SK-N-SH treated with all-trans-retinoic acid at 6 μM for 48 hours (cell line): ENCODE measurements at regions not wholly inside any gene's neighbourhood (a gene's known extent, or its start where the extent isn't known, plus 50 kb on each side); places are given as distances from the start of the nearest gene placed in this dataset.

Experiments
- ATAC-seq: fragments of 200-7000 bp; cut with Tn5 transposase; 3 replicates; pipeline ENCODE4 v1.9.1; 2020; ENCODE audit warnings: mild to moderate bottlenecking, moderate library complexity
- ARNTL ChIP-seq: fragments of 450-650 bp; formaldehyde crosslinking; IDR thresholded peaks from 2 replicates; pipeline ENCODE4 v1.5.0; 2020; ENCODE audit warnings: low read depth, mild to moderate bottlenecking, moderate library complexity, borderline replicate concordance
- BACH2 ChIP-seq: fragments of 250-450 bp; sonication (Bioruptor Pico); IDR thresholded peaks from 2 replicates; pipeline ENCODE4 v1.9.0; 2021; ENCODE audit warnings: mild to moderate bottlenecking, borderline replicate concordance
- CREB5 ChIP-seq: fragments of 250-450 bp; sonication (Bioruptor Pico); IDR thresholded peaks from 2 replicates; pipeline ENCODE4 v1.5.1; 2020; ENCODE audit warnings: low read depth, mild to moderate bottlenecking, moderate library complexity
- CSDC2 ChIP-seq: fragments of 250-450 bp; sonication (Bioruptor Pico); IDR thresholded peaks from 2 replicates; pipeline ENCODE4 v1.5.0; 2020; ENCODE audit warnings: mild to moderate bottlenecking, moderate library complexity
- ESRRG ChIP-seq: fragments of 250-450 bp; sonication (Bioruptor Pico); IDR thresholded peaks from 2 replicates; pipeline ENCODE4 v1.6.1; 2021; ENCODE audit warnings: mild to moderate bottlenecking
- GLIS3 ChIP-seq: fragments of 250-450 bp; sonication (Bioruptor Pico); IDR thresholded peaks from 2 replicates; pipeline ENCODE4 v1.5.0; 2020; ENCODE audit warnings: mild to moderate bottlenecking, moderate library complexity
- ISL1 ChIP-seq: fragments of 250-450 bp; sonication (Bioruptor Pico); IDR thresholded peaks from 2 replicates; pipeline ENCODE4 v2.1.2; 2022; ENCODE audit warnings: mild to moderate bottlenecking, moderate library complexity
- OSR1 ChIP-seq: fragments of 250-450 bp; sonication (Bioruptor Pico); IDR thresholded peaks from 2 replicates; pipeline ENCODE4 v1.8.0; 2022; ENCODE audit warnings: moderate library complexity, mild to moderate bottlenecking, inconsistent platforms
- PPARA ChIP-seq: fragments of 250-450 bp; sonication (Bioruptor Pico); IDR thresholded peaks from 2 replicates; pipeline ENCODE4 v1.5.0; 2020; ENCODE audit warnings: mild to moderate bottlenecking, borderline replicate concordance
- SNAI2 ChIP-seq: fragments of 250-450 bp; sonication (Bioruptor Pico); IDR thresholded peaks from 2 replicates; pipeline ENCODE4 v1.5.0; 2020; ENCODE audit warnings: mild to moderate bottlenecking, moderate library complexity
- TCF4 ChIP-seq: fragments of 250-450 bp; sonication (Bioruptor Pico); IDR thresholded peaks from 2 replicates; pipeline ENCODE4 v1.8.0; 2021; ENCODE audit warnings: mild to moderate bottlenecking, moderate library complexity, borderline replicate concordance
- TOX ChIP-seq: fragments of 250-450 bp; sonication (Bioruptor Pico); IDR thresholded peaks from 2 replicates; pipeline ENCODE4 v1.8.0; 2021; ENCODE audit warnings: mild to moderate bottlenecking, moderate library complexity, borderline replicate concordance
- TSHZ2 ChIP-seq: fragments of 250-450 bp; sonication (Bioruptor Pico); IDR thresholded peaks from 2 replicates; pipeline ENCODE4 v1.5.0; 2020; ENCODE audit warnings: mild to moderate bottlenecking, moderate library complexity
- ZC3H10 ChIP-seq: fragments of 250-450 bp; sonication (Bioruptor Pico); IDR thresholded peaks from 2 replicates; pipeline ENCODE4 v1.5.1; 2021; ENCODE audit warnings: mild to moderate bottlenecking, moderate library complexity
- ZFP3 ChIP-seq: fragments of 250-450 bp; sonication (Bioruptor Pico); IDR thresholded peaks from 2 replicates; pipeline ENCODE4 v1.5.0; 2020; ENCODE audit warnings: mild to moderate bottlenecking, moderate library complexity
- ZFP30 ChIP-seq: fragments of 450-650 bp; formaldehyde crosslinking; IDR thresholded peaks from 2 replicates; pipeline ENCODE4 v1.5.0; 2022; ENCODE audit warnings: mild to moderate bottlenecking, moderate library complexity
- ZNF565 ChIP-seq: fragments of 450-650 bp; formaldehyde crosslinking; conservative IDR thresholded peaks from 2 replicates; pipeline ENCODE4 v1.5.0; 2020; ENCODE audit warnings: low read depth, mild to moderate bottlenecking, moderate library complexity
- ZNF70 ChIP-seq: fragments of 450-650 bp; formaldehyde crosslinking; IDR thresholded peaks from 2 replicates; pipeline ENCODE4 v1.5.0; 2020; ENCODE audit warnings: mild to moderate bottlenecking, moderate library complexity
- ZNF8 ChIP-seq: fragments of 450-650 bp; formaldehyde crosslinking; IDR thresholded peaks from 2 replicates; pipeline ENCODE4 v1.5.0; 2020; ENCODE audit warnings: mild to moderate bottlenecking, moderate library complexity
- TF ChIP-seq, protein P1 (sequence below): fragments of 250-450 bp; sonication (Bioruptor Pico); IDR thresholded peaks from 2 replicates; pipeline ENCODE4 v1.8.0; 2020; ENCODE audit warnings: mild to moderate bottlenecking, moderate library complexity, borderline replicate concordance
- TF ChIP-seq, protein P2 (sequence below): fragments of 250-450 bp; sonication (Bioruptor Pico); IDR thresholded peaks from 2 replicates; pipeline ENCODE4 v1.8.0; 2021; ENCODE audit warnings: low read depth, mild to moderate bottlenecking, moderate library complexity, borderline replicate concordance

GRCh38 chr20:52289956-52290565, 98.5 kb upstream of the ZFP64 start:
- TF ChIP-seq OSR1 (CRISPR knock-in tag), result no peak
- no peak for TF ChIP-seq CREB5
- TF ChIP-seq, protein P1, sequence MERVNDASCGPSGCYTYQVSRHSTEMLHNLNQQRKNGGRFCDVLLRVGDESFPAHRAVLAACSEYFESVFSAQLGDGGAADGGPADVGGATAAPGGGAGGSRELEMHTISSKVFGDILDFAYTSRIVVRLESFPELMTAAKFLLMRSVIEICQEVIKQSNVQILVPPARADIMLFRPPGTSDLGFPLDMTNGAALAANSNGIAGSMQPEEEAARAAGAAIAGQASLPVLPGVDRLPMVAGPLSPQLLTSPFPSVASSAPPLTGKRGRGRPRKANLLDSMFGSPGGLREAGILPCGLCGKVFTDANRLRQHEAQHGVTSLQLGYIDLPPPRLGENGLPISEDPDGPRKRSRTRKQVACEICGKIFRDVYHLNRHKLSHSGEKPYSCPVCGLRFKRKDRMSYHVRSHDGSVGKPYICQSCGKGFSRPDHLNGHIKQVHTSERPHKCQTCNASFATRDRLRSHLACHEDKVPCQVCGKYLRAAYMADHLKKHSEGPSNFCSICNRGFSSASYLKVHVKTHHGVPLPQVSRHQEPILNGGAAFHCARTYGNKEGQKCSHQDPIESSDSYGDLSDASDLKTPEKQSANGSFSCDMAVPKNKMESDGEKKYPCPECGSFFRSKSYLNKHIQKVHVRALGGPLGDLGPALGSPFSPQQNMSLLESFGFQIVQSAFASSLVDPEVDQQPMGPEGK, result no peak
- TF ChIP-seq TOX (CRISPR knock-in tag), result no peak
- TF ChIP-seq ZC3H10 (CRISPR knock-in tag), result no peak
- no peak for TF ChIP-seq ZNF70
- TF ChIP-seq ISL1, result no peak
- TF ChIP-seq, protein P2, sequence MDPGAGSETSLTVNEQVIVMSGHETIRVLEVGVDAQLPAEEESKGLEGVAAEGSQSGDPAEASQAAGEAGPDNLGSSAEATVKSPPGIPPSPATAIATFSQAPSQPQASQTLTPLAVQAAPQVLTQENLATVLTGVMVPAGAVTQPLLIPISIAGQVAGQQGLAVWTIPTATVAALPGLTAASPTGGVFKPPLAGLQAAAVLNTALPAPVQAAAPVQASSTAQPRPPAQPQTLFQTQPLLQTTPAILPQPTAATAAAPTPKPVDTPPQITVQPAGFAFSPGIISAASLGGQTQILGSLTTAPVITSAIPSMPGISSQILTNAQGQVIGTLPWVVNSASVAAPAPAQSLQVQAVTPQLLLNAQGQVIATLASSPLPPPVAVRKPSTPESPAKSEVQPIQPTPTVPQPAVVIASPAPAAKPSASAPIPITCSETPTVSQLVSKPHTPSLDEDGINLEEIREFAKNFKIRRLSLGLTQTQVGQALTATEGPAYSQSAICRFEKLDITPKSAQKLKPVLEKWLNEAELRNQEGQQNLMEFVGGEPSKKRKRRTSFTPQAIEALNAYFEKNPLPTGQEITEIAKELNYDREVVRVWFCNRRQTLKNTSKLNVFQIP (CRISPR knock-in tag), result no peak
- no peak for TF ChIP-seq BACH2 (CRISPR knock-in tag)
- TF ChIP-seq TCF4 (CRISPR knock-in tag), result no peak
- no peak for TF ChIP-seq ZNF8 (CRISPR knock-in tag)
- ATAC-seq, result no peak

GRCh38 chr20:52280407-52280806, 88.8 kb upstream of the ZFP64 start:
- no peak for ATAC-seq
- TF ChIP-seq SNAI2 (CRISPR knock-in tag) (no peak), CSDC2 (CRISPR knock-in tag) (no peak), ISL1 (no peak), ZC3H10 (CRISPR knock-in tag) (no peak), TOX (CRISPR knock-in tag) (no peak)

DNA sequence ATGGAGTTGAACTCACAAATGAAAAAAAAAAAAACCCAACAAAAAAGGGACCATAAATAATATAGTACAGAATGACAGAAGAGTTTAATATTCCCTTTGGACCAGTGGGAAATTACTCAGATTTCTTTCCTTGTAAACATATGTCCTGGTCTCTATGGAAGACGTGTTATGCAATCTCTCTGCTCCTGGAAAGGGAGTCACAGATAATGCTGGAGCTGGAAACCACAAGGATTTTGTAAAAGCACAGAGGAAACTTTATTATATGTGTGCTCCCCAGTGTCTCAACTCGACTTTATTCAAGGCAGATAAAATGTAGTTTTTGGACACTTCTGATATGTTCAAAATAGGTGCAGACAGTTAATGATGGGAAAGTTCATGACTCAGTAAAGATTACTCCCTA, 88.1 kb upstream of the ZFP64 start:
- no peak for ATAC-seq
- TF ChIP-seq PPARA (CRISPR knock-in tag) (no peak), TCF4 (CRISPR knock-in tag) (no peak), ZNF8 (CRISPR knock-in tag) (no peak), SNAI2 (CRISPR knock-in tag) (no peak), OSR1 (CRISPR knock-in tag) (no peak), TOX (CRISPR knock-in tag) (no peak), ZFP3 (CRISPR knock-in tag) (no peak), ZC3H10 (CRISPR knock-in tag) (no peak), CSDC2 (CRISPR knock-in tag) (no peak), ZNF70 (no peak), TSHZ2 (CRISPR knock-in tag) (no peak), BACH2 (CRISPR knock-in tag) (no peak), GLIS3 (CRISPR knock-in tag) (no peak)

DNA sequence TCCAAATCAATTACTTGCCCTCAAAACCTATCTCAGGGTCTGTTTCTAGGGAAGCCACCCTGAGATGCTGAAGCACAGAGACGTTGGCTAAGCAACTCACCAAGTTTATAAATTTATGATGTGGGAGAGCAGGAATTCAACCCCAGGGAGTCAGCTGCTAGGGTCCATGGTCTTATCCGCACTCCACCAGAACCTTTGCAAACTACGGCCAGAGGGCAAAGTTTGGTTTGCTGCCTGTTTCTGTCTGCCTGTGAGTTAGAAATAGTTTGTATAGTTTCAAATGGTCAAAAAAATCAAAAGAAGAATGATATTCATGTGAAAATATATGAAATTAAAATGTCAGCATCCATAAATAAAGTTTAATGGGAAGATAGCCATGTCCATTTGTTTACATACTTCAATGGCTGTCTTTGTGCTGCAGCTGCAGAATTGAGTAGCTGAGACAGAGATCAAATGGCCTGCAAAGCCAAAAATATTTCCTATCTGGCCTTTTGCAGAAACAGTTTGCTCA, 83.7 kb upstream of the ZFP64 start:
- ATAC-seq, result no peak
- TF ChIP-seq ESRRG (CRISPR knock-in tag) (no peak), ZNF8 (CRISPR knock-in tag) (no peak), ZC3H10 (CRISPR knock-in tag) (no peak), ZNF565 (CRISPR knock-in tag) (no peak), CREB5 (no peak), TOX (CRISPR knock-in tag) (no peak), BACH2 (CRISPR knock-in tag) (no peak), ZFP30 (no peak), OSR1 (CRISPR knock-in tag) (no peak), ARNTL (CRISPR knock-in tag) (no peak), SNAI2 (CRISPR knock-in tag) (no peak)
- TF ChIP-seq, protein P1, result no peak
- TF ChIP-seq, protein P2 (CRISPR knock-in tag), result no peak
